ENCODE measurements at regions not wholly inside any gene's neighbourhood (a gene's known extent, or its start where the extent isn't known, plus 50 kb on each side); places are given as distances from the start of the nearest gene placed in this dataset.

DNA sequence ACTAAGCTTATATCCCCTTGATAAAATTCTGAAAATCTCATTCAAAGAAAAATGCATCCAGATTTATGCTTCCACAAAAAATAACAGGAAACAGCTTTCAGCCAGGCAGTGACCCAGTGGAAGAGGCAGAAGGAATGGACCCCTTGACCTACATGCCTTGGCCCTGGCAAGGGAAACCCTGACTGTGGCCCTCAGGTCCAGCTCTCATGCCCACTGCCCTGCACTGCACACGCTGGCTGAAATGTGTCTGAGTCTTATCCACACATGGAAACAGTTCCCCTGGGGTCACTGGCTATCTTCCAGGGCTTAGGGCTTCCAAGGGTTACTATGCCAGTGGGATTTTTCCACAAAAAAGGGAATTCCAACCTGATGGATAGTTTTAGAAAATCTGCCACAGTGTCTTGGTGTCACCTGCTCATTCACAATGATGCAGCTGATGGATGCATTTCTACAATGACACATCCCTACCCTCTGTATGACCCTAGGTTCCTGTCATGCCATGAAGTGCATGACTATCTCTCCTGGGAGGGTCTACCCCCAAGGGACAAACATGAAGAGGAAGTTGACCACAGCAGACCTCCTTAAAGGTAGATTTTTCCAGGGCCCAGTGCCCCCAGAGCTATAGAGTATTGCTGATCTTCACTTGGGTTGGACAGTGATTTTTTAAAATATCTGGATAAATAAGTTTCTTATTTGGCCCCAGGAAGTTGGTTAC, 121.9 kb upstream of the CD93 start:
- TF ChIP-seq LEF1 (IDR thresholded peaks at IDR 0.05; ENCODE audit: borderline replicate concordance) (no peak), SUZ12 (IDR thresholded peaks at IDR 0.05) (no peak), ZNF384 (IDR thresholded peaks at IDR 0.05) (no peak), BHLHE40 (IDR thresholded peaks at IDR 0.05; ENCODE audit: borderline replicate concordance) (no peak), FOXM1 (IDR thresholded peaks at IDR 0.05; ENCODE audit: borderline replicate concordance) (no peak), SP1 (IDR thresholded peaks at IDR 0.05) (no peak), ARNT (IDR thresholded peaks at IDR 0.05) (no peak), FOXA1 (IDR thresholded peaks at IDR 0.05) (no peak), ELF4 (IDR thresholded peaks at IDR 0.05) (no peak), L3MBTL2 (conservative IDR thresholded peaks at IDR 0.05) (no peak)

Measured in HEK293T (cell line).